ENCODE measurements at regions not wholly inside any gene's neighbourhood (a gene's known extent, or its start where the extent isn't known, plus 50 kb on each side); places are given as distances from the start of the nearest gene placed in this dataset.

DNA sequence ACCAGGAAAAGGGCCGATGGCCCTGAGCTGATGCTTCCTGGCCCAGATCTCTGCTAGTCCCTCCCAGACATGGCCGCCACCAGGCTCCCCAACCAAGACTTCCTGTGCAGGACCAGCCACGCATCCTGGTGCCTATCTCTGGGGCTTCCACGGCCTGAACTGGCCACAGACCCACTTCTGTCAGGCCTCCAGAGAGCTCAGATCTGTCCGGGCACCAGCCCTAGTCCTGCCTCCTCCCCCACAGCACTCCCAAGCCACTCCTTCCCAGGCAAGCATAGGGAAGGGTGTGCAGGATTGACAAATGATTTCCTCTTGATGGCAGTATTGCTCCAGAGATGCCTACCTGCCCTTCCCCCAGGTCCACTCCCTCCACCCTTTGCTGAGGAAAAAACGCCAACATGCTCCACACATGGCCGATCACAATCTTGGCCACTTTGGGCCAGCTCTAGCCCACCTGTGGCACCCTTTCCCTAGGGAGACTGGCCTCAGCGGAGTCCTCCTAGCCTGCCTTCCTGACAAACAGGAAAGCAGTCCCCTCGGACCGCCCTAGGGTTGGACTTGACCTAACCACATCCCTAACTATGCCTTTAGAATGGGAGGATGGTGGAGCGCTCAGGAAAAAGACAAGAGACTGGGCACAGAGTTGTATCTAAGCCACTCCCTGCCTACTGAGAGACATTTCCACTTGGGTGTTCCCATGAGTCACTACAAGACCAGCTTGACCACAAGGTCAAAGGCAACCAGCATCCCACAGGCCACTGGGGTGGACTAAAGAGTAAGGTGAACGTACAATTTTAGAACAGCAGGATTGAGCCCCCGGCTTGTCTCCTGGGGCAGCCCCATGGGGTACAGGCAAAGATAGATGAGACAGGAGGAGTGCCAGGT lies 277.5 kb upstream of the AGTR2 start (continued):
- TF ChIP-seq FLYWCH1 (CRISPR knock-in tag; IDR thresholded peaks at IDR 0.05), result no peak
- TF ChIP-seq ZNF367 (CRISPR knock-in tag; IDR thresholded peaks at IDR 0.05; ENCODE audit: borderline replicate concordance), result no peak
- TF ChIP-seq EEA1 (CRISPR knock-in tag; IDR thresholded peaks at IDR 0.05; ENCODE audit: borderline replicate concordance), result no peak
- TF ChIP-seq ARID2 (CRISPR knock-in tag; IDR thresholded peaks at IDR 0.05; ENCODE audit: borderline replicate concordance), result no peak
- no peak for TF ChIP-seq SRSF4 (IDR thresholded peaks at IDR 0.05; ENCODE audit: low read depth, low read length, poor library complexity, severe bottlenecking)
- TF ChIP-seq NR2F2 (IDR thresholded peaks at IDR 0.05; ENCODE audit: borderline replicate concordance, low read depth), result no peak
- TF ChIP-seq HNF4G (IDR thresholded peaks at IDR 0.05; ENCODE audit: borderline replicate concordance, low read depth, low read length), result peak; percentile 73; the same call in 1 of the 2 replicates
- TF ChIP-seq HNF4G (CRISPR knock-in tag; IDR thresholded peaks at IDR 0.05; ENCODE audit: borderline replicate concordance, low read depth), result peak; percentile 14; the same call in 1 of the 2 replicates
- peak; percentile 59; the same call in 1 of the 2 replicates for TF ChIP-seq CREM (IDR thresholded peaks at IDR 0.05)
- no peak for TF ChIP-seq CREM (CRISPR knock-in tag; IDR thresholded peaks at IDR 0.05)
- TF ChIP-seq NR2F6 (IDR thresholded peaks at IDR 0.05), result 0 out of 2 replicates have a peak, but pooled peaks have one; percentile 14
- TF ChIP-seq NR2F6 (CRISPR knock-in tag; IDR thresholded peaks at IDR 0.05), result peak; percentile 35; the same call in 1 of the 2 replicates
- TF ChIP-seq ADNP (CRISPR knock-in tag; IDR thresholded peaks at IDR 0.05), result no peak
- no peak for TF ChIP-seq ZBTB1 (CRISPR knock-in tag; IDR thresholded peaks at IDR 0.05; ENCODE audit: borderline replicate concordance)
- TF ChIP-seq, protein P1, sequence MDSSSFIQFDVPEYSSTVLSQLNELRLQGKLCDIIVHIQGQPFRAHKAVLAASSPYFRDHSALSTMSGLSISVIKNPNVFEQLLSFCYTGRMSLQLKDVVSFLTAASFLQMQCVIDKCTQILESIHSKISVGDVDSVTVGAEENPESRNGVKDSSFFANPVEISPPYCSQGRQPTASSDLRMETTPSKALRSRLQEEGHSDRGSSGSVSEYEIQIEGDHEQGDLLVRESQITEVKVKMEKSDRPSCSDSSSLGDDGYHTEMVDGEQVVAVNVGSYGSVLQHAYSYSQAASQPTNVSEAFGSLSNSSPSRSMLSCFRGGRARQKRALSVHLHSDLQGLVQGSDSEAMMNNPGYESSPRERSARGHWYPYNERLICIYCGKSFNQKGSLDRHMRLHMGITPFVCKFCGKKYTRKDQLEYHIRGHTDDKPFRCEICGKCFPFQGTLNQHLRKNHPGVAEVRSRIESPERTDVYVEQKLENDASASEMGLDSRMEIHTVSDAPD (CRISPR knock-in tag; IDR thresholded peaks at IDR 0.05), result no peak
- TF ChIP-seq, protein P2, sequence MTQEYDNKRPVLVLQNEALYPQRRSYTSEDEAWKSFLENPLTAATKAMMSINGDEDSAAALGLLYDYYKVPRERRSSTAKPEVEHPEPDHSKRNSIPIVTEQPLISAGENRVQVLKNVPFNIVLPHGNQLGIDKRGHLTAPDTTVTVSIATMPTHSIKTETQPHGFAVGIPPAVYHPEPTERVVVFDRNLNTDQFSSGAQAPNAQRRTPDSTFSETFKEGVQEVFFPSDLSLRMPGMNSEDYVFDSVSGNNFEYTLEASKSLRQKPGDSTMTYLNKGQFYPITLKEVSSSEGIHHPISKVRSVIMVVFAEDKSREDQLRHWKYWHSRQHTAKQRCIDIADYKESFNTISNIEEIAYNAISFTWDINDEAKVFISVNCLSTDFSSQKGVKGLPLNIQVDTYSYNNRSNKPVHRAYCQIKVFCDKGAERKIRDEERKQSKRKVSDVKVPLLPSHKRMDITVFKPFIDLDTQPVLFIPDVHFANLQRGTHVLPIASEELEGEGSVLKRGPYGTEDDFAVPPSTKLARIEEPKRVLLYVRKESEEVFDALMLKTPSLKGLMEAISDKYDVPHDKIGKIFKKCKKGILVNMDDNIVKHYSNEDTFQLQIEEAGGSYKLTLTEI (CRISPR knock-in tag; conservative IDR thresholded peaks at IDR 0.05), result no peak
- no peak for TF ChIP-seq ZNF766 (CRISPR knock-in tag; IDR thresholded peaks at IDR 0.05; ENCODE audit: borderline replicate concordance)
- 0 out of 2 replicates have a peak, but pooled peaks have one; percentile 17 for TF ChIP-seq PHF21A (CRISPR knock-in tag; IDR thresholded peaks at IDR 0.05)
- TF ChIP-seq MTF1 (CRISPR knock-in tag; IDR thresholded peaks at IDR 0.05), result no peak
- peak; percentile 61; the same call in 1 of the 2 replicates for TF ChIP-seq ZNF792 (CRISPR knock-in tag; IDR thresholded peaks at IDR 0.05)
- TF ChIP-seq, protein P3, sequence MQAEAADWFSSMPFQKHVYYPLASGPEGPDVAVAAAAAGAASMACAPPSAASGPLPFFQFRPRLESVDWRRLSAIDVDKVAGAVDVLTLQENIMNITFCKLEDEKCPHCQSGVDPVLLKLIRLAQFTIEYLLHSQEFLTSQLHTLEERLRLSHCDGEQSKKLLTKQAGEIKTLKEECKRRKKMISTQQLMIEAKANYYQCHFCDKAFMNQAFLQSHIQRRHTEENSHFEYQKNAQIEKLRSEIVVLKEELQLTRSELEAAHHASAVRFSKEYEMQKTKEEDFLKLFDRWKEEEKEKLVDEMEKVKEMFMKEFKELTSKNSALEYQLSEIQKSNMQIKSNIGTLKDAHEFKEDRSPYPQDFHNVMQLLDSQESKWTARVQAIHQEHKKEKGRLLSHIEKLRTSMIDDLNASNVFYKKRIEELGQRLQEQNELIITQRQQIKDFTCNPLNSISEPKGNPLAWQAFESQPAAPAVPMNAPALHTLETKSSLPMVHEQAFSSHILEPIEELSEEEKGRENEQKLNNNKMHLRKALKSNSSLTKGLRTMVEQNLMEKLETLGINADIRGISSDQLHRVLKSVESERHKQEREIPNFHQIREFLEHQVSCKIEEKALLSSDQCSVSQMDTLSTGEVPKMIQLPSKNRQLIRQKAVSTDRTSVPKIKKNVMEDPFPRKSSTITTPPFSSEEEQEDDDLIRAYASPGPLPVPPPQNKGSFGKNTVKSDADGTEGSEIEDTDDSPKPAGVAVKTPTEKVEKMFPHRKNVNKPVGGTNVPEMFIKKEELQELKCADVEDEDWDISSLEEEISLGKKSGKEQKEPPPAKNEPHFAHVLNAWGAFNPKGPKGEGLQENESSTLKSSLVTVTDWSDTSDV (CRISPR knock-in tag; IDR thresholded peaks at IDR 0.05), result no peak
- TF ChIP-seq, protein P4, sequence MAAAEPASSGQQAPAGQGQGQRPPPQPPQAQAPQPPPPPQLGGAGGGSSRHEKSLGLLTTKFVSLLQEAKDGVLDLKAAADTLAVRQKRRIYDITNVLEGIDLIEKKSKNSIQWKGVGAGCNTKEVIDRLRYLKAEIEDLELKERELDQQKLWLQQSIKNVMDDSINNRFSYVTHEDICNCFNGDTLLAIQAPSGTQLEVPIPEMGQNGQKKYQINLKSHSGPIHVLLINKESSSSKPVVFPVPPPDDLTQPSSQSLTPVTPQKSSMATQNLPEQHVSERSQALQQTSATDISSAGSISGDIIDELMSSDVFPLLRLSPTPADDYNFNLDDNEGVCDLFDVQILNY (CRISPR knock-in tag; conservative IDR thresholded peaks at IDR 0.05), result no peak
- TF ChIP-seq NFATC3 (CRISPR knock-in tag; IDR thresholded peaks at IDR 0.05), result no peak
